ENCODE measurements at regions not wholly inside any gene's neighbourhood (a gene's known extent, or its start where the extent isn't known, plus 50 kb on each side); places are given as distances from the start of the nearest gene placed in this dataset.

DNA sequence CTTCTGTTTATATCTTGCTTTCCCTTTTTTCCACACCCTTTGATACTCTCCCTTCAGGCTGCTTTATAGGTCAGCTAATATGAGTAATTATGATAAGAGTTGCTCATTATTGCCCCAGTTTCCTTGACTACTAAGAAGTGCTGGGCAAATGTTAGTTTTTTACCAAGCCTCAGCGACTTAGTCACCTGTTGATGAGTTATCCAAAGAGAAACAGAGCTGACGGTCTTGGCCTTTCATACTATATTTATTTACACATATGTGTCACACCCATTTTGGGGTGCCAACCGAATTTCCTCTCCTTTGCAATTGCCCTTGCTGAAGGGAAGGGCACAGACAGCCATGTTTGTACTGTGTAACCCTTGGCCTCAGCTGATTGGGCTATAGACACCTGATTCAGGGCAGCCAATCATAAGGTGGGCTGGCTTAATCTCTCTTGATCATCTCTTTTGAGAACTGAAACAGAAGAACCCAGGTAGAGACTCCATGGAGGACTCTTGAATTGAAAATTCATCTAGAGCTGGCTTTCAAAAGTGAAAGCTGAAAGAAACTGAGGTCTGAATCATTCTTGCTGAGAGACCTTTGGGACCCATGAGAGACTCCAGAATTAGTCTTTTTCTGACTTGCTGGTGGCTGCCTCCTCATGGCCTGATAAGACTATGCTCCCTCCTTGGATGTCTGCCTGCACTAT lies 111.7 kb upstream of the RPS6KA3 start:
- no peak for DNase-seq (ENCODE audit: low read depth in 2 of 2)

DNA sequence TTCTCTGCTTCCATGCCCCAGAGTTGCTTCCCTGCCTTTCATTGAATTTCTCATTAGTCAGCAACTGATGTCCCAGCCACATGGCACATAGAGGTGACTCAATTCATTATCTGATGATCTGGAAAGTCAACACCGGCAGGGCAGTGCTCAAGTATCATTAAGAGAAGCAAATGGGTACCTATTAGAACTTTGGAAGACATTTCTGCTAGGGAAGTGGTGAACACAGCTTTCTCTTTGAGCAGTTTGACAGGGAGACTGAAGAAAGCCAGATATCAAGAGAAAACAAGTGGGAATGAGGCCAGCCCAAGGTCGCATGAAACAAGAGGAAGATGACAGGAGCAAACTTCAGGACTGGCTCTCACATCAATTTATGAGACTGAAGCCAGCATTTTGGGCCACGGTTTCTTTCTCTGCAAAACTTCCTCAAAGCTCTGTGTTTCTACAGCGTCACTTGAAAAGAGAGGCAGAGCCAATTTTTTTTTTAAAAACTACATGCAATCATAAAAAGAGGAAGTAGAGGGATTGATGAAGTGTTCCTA lies 108.3 kb upstream of the RPS6KA3 start:
- no peak for DNase-seq (ENCODE audit: low read depth in 2 of 2)

DNA sequence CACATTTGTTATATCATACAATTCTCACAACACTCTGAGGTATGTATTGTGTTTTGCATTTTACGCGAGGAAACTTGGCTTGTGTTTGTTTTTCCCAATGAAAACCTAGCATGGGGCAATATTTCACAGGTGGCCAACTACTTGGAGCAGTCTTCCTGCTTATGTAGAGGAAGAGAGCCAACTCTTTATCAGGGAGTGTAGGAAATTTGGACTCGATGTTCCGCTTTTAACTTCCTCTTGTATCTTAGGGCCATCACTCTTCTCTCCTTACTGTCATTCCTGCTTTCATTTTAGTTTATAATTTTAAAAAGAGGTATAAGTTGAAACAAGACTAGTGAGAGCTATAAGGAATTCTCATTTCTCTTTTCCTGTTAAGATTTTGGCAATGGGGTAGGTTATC lies 107.7 kb upstream of the RPS6KA3 start:
- no peak for DNase-seq (ENCODE audit: low read depth in 2 of 2)

DNA sequence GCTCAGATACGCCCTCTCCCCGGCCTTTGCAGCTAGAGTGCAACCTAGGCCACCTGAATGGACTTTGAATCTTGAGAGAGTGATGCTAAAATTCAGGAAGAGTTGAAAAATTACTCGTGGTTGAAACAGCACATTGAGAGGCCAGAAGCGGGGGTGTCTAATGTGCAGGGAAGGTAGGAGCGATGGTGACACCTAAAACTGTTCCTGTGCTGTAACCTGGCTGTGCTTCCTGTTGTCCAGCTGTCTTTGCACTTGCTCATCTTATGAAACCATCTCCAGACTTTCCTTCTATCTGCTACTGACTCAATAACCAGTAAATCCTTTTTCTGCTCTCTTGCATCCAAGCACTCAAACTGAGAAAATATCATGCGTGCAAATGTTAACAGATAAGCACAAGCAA lies 106.4 kb upstream of the RPS6KA3 start:
- DNase-seq (ENCODE audit: low read depth in 2 of 2): no peak

DNA sequence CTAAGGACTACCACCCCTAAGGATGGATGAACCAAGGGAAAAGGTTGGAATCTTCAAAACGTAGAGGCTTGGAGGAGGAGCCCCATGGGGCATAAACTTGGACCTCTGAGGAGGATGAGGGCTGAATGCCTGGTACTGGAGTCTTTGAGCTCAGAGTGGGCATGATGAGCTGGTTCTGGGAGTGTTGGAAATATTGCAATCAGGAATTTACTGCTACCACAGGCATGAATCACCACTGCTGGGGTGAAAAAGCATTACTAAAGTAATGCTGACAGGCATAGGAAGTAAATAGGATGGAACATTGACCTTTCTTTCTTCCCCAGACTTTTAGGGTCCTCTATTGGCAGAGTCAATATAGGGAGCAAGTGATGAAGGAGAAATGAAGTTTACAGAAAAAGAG lies 105.8 kb upstream of the RPS6KA3 start:
- no peak for DNase-seq (ENCODE audit: low read depth in 2 of 2)

DNA sequence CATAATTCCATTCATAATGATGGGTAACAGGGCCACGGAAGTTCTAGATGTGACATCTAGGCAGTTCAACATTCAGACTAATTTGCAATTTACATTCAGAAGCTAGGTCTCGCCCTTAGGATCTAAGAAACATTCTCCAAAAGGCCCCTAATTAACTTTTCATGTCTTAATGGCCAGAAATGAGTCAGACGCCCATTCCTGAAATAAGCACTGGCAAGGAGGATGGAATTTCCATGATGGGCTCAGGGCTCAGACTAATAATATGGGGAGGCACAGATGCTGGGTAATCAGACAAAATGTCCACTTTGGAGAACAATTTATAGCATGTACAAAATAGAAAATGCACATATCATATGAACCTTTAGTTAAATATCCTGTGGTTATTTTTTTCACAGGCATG lies 102.8 kb upstream of the RPS6KA3 start:
- no peak for DNase-seq (ENCODE audit: low read depth in 2 of 2)

DNA sequence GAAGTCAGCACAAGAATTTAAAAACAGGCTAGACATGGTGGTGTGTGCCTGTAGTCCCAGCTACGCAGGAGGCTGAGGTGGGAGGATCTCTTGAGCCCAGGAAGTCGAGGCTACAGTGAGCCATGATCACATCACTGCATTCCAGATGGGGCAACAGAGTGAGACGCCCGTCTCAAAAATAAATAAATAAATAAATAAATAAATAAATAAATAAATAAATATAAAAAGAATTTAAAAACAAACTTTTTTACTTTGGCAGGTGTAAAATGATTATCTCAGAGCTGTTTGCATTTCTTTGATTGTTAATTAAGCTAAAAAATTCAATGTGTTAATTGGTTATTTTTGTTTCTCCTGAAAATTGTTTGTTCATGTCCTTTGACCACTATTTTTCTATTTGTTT lies 97.5 kb upstream of the RPS6KA3 start:
- DNase-seq (ENCODE audit: low read depth in 2 of 2): no peak

DNA sequence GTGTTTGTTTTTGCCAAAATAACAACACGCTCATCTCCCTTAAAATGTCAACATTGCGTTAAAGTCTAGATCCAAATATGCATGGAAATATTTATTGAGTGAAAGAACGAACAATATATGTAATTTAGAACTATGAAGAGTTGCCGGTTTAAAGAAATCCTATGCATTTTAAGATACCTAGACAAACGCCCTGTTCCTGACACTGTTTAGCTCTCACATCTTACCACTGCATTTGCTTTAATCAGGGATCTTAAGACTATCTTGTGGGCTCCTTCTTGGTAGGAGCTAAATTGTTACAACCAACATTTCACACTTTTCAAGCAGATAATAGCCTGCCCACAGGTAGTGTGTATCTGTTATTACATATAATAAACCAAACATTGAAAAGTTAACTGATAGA lies 96.6 kb upstream of the RPS6KA3 start:
- DNase-seq (ENCODE audit: low read depth in 2 of 2): no peak

DNA sequence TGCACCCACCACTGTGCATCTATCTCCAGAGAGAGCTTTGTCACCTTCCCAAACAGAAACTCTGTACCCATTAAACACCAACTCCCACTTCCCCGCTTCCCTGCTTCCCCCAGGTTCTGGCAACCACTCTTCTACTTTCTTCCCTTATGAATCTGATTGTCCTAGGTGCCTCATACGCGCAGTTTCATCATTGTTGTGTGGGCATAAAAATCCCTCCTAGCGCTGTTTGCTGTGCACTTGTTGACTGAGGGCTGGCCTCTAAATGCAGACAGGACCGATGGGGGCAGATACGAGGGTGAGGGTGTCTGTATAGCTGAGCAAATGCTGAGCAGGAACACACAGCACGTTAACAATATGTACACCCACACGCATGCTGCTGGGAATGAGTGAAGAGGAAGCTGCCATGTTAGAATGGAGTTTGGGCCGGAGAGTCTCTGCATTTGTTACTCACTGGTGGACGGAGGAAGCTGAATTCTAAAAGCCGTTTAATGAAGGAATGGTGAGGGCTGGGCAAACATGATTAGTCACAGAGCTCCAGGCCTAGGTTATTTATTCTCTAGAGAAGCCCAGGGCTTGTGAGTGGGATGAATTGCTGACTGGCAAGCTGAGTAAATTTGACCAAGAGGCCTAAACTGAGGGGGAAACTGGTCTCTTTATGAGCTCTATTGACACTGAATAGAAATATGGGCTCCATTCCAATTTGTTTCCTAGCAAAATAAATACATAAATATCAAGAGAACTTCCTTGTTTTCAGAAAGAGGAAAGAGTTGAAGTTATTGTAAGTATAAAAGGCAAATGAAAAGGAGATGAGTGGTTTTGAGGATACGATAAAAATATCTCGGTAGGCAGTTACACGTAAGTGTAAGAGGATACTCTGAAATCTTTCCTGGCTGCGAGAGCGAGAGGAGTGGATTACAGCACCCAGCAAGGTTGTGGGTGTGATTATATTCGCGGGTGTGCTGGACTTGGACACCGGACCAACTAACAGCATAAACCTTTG lies 95.9 kb upstream of the RPS6KA3 start:
- DNase-seq (ENCODE audit: low read depth in 2 of 2): no peak

DNA sequence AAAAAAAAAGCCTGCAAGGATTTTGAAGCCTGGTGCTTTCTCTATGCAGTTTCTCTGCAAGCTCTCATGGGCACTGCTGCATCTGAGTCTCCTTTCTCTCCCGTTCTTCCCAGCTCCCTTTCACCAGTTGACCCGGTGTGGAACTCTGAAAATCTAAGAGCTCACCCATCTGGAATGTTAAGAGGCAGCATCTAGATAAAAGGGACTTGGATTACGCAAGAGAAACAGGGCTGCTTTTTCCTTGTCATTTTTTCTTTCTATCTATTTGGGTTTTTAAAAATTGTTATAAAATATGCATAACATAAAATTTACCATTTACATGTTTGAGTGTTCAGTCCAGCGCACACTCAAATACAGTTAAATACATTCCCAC lies 95.2 kb upstream of the RPS6KA3 start:
- DNase-seq (ENCODE audit: low read depth in 2 of 2): no peak

DNA sequence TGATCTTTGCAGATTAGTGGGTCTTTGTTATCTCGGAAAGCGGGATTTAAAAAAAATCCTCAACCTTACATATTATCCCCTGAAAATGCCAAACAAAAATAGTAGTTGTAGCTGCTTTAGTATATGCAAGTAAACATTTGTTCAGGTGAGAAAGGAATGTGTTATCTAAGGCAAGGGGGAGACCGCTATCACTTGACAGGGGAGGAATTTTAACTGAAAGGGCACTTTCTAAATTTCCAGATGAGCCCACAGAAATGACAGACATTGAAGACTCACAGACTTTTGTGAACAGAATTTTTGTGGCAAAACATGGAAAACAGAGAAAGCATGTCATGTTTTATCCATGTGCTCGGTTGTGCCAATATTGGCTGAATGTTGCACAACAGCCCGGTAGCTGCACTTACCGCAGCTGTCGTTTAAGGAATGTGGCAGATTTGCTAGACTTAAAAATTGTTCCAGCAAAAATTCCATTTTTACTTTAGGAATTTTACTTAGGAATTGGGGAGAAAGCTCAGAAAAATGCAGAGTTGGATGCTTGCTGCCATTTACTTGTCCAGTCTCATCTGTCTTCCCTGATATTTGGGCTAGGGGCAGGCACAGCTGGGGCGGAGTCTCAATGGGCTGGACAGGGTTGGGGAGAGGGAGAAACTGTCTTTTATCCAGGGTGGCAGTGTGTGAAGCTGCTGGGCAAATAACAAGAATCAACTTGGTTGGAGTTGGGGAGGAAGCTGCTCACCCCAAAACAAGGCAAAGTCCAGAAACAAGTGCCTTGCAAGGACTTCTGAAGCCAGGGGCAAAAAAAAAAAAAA lies 94.6 kb upstream of the RPS6KA3 start:
- no peak for DNase-seq (ENCODE audit: low read depth in 2 of 2)

DNA sequence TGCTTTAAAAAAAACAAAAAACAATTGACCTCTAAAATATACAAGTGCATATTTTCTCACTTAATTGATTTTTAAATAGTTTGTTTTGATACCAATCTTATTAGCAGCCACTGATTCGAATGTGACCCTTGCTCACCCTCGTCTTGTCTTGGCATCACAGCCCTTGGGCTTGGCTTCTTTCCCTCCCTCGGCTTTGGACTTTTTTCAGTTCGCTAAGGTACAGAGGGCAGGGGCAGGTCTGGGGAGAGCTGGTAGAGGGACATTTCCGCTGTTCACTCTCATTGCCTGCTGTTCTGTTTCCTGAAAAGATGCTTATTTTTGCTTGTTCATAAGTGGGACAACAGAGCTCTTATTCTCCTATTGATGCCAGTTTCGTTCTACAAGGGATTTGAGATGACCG lies 88.5 kb upstream of the RPS6KA3 start:
- no peak for DNase-seq (ENCODE audit: low read depth in 2 of 2)

DNA sequence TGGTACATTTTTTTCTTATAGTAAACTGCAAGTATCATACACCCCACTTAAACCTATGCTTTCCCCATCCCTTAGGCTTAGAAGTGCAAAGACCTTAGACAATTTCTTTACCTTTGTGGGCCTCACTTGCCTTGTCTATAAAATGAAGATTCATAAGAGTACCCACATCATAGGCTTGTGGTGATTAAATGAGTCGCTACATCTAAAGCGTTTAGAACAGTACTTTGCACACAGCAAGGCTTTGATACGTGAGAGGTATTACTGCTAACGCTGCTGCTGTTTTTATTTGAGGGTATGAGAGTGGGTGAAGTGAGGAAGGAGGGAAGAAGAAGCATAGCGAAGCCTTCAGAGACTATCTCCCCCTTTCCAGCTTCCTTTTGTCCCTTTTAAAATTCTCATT lies 87.8 kb upstream of the RPS6KA3 start:
- no peak for DNase-seq (ENCODE audit: low read depth in 2 of 2)

DNA sequence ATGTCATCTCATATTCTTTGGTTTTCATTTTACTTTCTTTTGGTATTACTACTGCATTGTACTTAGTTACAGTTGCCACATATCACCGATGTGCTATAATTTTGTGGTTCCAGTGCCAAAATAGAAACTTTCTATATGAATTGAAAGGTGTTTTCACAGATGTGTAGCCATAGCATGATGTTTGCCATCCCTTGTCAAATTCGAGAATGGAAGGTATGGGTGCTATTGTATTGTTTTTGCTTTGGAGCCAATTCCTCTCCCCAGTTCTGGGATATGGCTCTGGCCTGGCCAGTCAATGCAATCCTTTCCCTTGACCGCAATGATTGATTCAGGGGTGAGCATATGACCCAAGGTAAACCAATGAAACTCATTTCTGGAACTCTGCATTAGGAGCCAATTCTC lies 86.2 kb upstream of the RPS6KA3 start:
- no peak for DNase-seq (ENCODE audit: low read depth in 2 of 2)

DNA sequence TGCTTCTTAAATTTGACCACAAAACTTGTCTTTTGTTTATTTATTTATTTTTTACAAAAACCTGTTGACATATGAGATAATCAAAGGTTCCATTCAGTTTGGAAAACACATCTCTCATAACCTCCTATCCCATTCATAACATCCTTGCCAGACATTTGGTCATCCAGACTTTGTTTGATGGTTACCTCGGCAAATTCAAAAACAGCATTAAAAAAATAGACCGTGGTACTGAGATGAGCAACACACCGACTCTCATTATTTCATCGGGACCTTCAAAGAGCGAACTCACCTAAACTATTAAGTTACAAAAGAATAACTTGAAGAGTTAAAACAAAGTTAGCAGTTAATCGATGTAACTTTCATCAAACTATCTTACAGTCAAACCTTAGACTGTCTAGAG lies 85.8 kb upstream of the RPS6KA3 start:
- no peak for DNase-seq (ENCODE audit: low read depth in 2 of 2)

DNA sequence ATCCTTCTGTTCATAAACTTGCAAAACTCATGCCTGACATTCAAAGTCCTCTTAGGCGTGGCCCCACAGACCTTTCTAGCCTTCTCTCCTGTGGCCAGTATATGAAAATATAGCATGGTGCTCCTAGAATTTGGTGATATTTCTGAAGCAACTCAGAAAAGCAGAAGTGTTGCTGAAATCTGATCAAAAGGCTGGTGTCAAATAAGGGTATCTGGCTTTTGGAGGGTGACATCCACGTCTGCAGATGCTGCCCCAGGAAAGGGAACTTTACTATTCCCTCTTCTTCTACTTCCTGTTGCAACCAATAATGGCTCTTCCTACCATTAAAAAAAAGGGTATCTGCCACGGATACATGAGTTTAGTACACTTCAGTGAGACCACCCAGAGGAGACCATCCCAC lies 83.9 kb upstream of the RPS6KA3 start:
- no peak for DNase-seq (ENCODE audit: low read depth in 2 of 2)

DNA sequence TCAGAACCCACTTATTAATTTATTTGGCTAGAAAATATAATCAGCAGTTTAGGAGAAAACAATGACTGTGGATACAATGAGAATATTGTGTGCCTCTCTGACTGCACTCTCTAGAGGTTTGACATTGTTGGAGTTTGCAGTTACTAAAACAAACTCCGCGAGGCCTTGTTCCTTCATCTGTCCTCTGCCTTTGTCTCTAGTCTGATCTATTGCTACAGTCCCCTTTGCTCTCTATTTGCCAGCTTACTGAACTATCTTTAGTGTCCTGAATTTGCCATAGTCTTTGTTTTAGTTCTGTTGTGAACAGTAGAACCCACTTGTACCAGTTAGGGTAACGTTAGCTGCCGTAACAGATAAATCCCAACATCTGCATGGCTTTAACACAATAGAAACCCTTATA lies 81.4 kb upstream of the RPS6KA3 start:
- DNase-seq (ENCODE audit: low read depth in 2 of 2): no peak

DNA sequence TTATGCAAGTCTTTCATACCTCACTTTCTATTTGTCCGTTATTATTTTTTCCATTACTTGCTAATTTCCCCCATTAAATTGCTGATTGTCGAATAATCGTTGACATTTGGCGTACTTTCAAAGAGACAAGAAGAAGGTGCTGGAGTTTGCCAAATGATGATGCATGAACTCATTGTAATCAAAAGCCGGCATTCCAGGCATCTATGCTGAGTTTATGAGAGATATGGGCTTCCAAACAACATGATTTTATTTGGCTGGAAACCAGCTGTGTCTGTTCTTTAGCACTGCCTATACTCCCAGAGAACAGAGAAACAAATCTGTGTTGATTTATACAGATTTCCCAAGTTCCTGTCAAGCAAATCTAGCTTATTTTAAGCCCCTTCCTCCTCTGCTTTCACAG lies 80.8 kb upstream of the RPS6KA3 start:
- no peak for DNase-seq (ENCODE audit: low read depth in 2 of 2)

DNA sequence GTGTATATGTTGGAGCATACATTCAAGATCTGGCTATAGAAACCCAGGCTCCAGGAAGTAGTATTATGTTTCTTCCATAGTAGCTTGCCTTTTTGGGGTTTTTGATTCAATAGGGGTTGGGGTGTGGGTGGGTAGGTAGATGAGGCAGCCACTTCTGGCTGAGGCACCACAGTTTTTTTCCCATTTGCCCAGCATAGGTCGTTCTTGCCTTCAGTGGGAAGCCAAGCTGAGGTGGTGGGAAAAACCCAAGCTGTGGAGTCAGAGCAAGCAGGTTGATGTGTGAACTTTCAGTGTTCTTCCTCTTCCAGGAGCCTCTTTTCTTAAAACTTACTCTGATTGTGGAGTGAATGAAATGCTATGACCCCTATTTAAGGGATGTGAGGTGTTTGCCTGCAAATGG lies 67.0 kb upstream of the RPS6KA3 start:
- DNase-seq (ENCODE audit: low read depth in 2 of 2): no peak

DNA sequence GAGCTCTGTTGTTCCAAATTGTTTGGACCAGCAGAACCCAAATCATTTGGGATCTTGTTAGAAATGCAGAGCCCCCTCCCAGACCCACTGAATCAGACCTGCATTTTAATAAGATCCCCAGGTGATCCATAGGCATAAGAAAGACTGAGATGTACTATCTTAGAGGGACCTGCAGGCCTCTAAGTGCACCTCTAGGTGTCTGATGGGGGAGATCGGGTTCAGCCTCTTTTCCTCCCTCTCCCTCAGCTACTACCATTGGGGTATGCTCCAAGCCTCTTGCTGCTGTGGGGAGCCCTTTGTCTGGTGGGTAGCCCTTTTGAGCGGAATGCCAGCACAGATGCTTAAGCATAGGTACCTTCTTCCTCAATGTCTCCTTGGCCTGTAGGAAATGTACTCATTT lies 63.8 kb upstream of the RPS6KA3 start:
- DNase-seq (ENCODE audit: low read depth in 2 of 2): no peak

DNA sequence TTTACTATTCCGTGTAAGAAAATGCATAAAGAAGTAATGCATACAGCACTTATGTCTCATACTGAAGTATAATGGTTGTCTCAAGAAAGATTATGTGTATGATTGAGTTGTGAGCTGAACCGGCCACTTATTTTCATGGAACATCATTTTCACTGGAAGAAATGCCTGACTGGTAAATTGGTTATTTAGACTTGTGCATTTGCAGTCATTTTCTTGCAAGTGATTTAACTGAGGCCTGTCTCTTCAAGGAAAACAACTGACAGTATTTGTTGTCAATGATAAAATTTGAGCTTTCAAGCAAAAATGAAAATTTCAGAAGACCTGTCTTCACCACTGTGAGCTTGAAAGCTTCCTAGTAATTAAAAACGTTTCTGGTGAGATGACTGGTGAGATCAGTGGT lies 62.7 kb upstream of the RPS6KA3 start:
- DNase-seq (ENCODE audit: low read depth in 2 of 2): no peak

DNA sequence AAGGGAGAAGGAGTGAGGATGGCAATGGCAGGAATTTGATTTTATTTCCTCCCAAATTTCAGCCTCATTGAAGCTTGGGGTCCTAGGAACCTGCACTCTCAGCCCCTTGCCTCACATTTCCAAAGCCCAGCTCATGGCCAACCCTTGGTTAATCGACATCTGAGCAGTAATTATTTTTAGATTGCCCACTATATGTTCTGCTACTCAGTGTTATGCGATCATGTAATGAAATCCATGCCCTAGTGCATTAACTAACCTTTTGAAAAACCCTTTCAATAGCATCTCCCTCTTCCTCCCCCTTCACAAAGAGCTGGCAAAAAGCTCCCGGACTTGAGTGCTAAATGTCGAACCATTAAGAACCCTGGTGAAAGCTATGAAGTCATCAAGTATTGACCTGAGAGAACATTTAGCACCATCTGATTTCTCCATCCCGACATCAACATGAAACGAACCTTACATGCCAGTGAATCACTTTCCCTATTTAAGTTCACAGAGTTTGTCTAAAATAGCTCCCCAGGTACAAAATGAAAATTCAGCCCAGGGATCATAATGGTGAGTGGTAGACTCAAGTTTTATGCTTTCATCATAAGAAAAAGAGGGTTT lies 59.2 kb upstream of the RPS6KA3 start:
- DNase-seq (ENCODE audit: low read depth in 2 of 2): no peak

All from stimulated activated CD8-positive, alpha-beta memory T cell treated with anti-CD3 and anti-CD28 coated beads, Interleukin-2, amount 100 ng/mL, for 1 hour (primary cell).